ENCODE measurements at regions not wholly inside any gene's neighbourhood (a gene's known extent, or its start where the extent isn't known, plus 50 kb on each side); places are given as distances from the start of the nearest gene placed in this dataset.

DNA sequence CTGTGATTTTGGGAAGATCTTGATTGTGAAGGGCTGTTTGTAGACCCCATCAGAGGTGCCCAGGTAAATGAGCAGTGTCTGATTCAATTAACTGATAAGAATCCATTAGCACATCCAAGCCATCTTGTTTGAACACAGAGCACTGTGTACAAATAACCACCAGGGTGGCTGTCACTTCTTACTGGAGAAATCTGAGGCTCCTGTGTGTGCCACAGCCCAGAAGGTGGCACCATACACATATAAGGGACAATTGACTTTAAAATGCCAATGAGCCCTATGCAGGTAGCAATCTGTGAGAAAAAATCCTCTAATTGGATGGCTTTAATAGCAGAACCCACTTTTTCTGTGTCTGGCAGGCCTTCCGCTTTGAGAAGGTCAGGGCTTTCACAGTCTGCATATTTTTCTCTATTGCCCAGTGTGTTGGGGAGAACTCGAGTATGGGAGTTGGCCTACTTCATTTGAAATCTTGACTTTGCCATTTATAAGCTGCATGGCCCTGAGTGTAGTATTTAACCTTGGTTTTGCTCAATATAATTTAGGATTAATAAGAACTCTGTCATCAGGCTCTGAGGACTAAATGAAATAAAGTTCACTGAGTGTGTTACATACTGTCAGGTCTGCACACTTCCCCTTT lies 517.4 kb downstream of the CCSER2 start:
- no peak for TF ChIP-seq CTCF (IDR thresholded peaks at IDR 0.05; ENCODE audit: unreplicated experiment)
- BruUV-seq (replicated peaks), result no TSS peak
- H3K4me1 Mint-ChIP-seq (ENCODE audit: low read depth, unreplicated experiment), result no peaks in the 10 kb centered on the region
- H3K27ac Mint-ChIP-seq (ENCODE audit: unreplicated experiment), result no peak overlapping the region
- intact Hi-C loops (cut with micrococcal nuclease; ENCODE audit: unreplicated experiment), result no loop called here
- CTCF ChIA-PET, result no interaction called here
- DNase-seq, result peak; percentile 33
- no peaks in the 10 kb centered on the region for H3K36me3 Mint-ChIP-seq (ENCODE audit: insufficient read depth, unreplicated experiment)
- H3K27me3 Mint-ChIP-seq (ENCODE audit: unreplicated experiment), result peaks cover 9% of the 10 kb centered on the region
- H3K4me3 Mint-ChIP-seq (ENCODE audit: low read depth, unreplicated experiment), result no peak overlapping the region
- no peaks in the 10 kb centered on the region for H3K9me3 Mint-ChIP-seq (ENCODE audit: low read depth, unreplicated experiment)

GRCh38 chr10:84846658-84847316 lies 518.4 kb downstream of the CCSER2 start:
- Mint-ChIP-seq H3K27ac (ENCODE audit: unreplicated experiment) (no peak overlapping the region), H3K4me3 (ENCODE audit: low read depth, unreplicated experiment) (no peak overlapping the region), H3K9me3 (ENCODE audit: low read depth, unreplicated experiment) (no peaks in the 10 kb centered on the region), H3K27me3 (ENCODE audit: unreplicated experiment) (peaks cover 17% of the 10 kb centered on the region), H3K36me3 (ENCODE audit: insufficient read depth, unreplicated experiment) (no peaks in the 10 kb centered on the region), H3K4me1 (ENCODE audit: low read depth, unreplicated experiment) (no peaks in the 10 kb centered on the region)
- no TSS peak for BruUV-seq (replicated peaks)
- no peak for TF ChIP-seq CTCF (IDR thresholded peaks at IDR 0.05; ENCODE audit: unreplicated experiment)
- CTCF ChIA-PET, result no interaction called here
- intact Hi-C loops (cut with micrococcal nuclease; ENCODE audit: unreplicated experiment), result no loop called here
- DNase-seq, result no peak

DNA sequence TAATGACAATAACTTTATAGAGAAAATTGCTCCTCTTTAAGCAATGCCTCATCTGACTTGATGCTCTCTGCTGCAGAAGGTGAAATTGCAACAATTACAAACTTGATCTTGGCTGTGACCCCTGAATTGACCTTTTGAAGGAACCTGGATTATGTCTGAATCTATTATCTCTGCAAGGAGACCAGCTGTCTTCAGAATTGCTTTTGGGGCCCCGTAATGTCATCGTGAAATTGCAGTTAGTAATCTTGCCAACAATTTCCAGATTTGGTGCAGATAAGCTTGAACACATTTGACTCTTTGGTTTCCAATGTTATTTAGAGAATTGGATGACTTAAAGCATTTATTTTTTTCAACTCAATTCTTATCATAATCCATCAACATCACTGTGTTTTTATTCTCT lies 520.6 kb downstream of the CCSER2 start:
- no peak overlapping the region for H3K27ac Mint-ChIP-seq (ENCODE audit: unreplicated experiment)
- H3K4me1 Mint-ChIP-seq (ENCODE audit: low read depth, unreplicated experiment), result no peaks in the 10 kb centered on the region
- H3K9me3 Mint-ChIP-seq (ENCODE audit: low read depth, unreplicated experiment), result no peaks in the 10 kb centered on the region
- no peak for DNase-seq
- no peaks in the 10 kb centered on the region for H3K36me3 Mint-ChIP-seq (ENCODE audit: insufficient read depth, unreplicated experiment)
- no peak for TF ChIP-seq CTCF (IDR thresholded peaks at IDR 0.05; ENCODE audit: unreplicated experiment)
- no TSS peak for BruUV-seq (replicated peaks)
- H3K27me3 Mint-ChIP-seq (ENCODE audit: unreplicated experiment), result peaks cover 17% of the 10 kb centered on the region
- no peak overlapping the region for H3K4me3 Mint-ChIP-seq (ENCODE audit: low read depth, unreplicated experiment)
- CTCF ChIA-PET, result no interaction called here
- intact Hi-C loops (cut with micrococcal nuclease; ENCODE audit: unreplicated experiment), result no loop called here

- no peak overlapping the region for H3K4me3 Mint-ChIP-seq (ENCODE audit: low read depth, unreplicated experiment)
- no peak for DNase-seq
- H3K9me3 Mint-ChIP-seq (ENCODE audit: low read depth, unreplicated experiment), result no peaks in the 10 kb centered on the region
- intact Hi-C loops (cut with micrococcal nuclease; ENCODE audit: unreplicated experiment), result no loop called here
- H3K36me3 Mint-ChIP-seq (ENCODE audit: insufficient read depth, unreplicated experiment), result no peaks in the 10 kb centered on the region
- H3K27me3 Mint-ChIP-seq (ENCODE audit: unreplicated experiment), result peaks cover 17% of the 10 kb centered on the region
- TF ChIP-seq CTCF (IDR thresholded peaks at IDR 0.05; ENCODE audit: unreplicated experiment), result no peak
- no peak overlapping the region for H3K27ac Mint-ChIP-seq (ENCODE audit: unreplicated experiment)
- no TSS peak for BruUV-seq (replicated peaks)
- no peaks in the 10 kb centered on the region for H3K4me1 Mint-ChIP-seq (ENCODE audit: low read depth, unreplicated experiment)
- CTCF ChIA-PET, result interaction anchor here (0.6 to 0.7 kb wide), 2 partner anchors 27 to 62 kb away, joined by 3 read pairs; no protein-coding TSS in a partner anchor
Observed at GRCh38 chr10:84850826-84851225, 522.4 kb downstream of the CCSER2 start.
